PC-9 (cell line): ENCODE measurements at regions not wholly inside any gene's neighbourhood (a gene's known extent, or its start where the extent isn't known, plus 50 kb on each side); places are given as distances from the start of the nearest gene placed in this dataset.

Source experiments
- BruUV-seq: library from RNA; stranded (reverse); fragments of 400-500 nt; replicated peaks from 2 replicates; lab custom pipeline; 2021; lab: Mats Ljungman, UMichigan
- CTCF ChIA-PET: fragments of 300-600 bp; sonication (Branson Sonifier 250); formaldehyde crosslinking; loops from one replicate; lab custom pipeline; 2022; ENCODE audit warnings: antibody characterized with exemption; lab: Charles Lee
- POLR2A ChIA-PET: fragments of 300-600 bp; sonication (Branson Sonifier 250); formaldehyde crosslinking; loops from one replicate; lab custom pipeline; 2022; ENCODE audit warnings: antibody characterized with exemption; ENCODE audit not compliant: unreplicated experiment; lab: Charles Lee
- DNase-seq, 2 experiments: peaks; one replicate each; pipeline versions ENCODE4 v3.0.0 to v3.0.0-alpha.2; 2015 to 2022; ENCODE audit warnings: mixed read lengths in 1 of 2
- H2AFZ ChIP-seq: fragments of 200-600 bp; sonication (generic); 2 replicates; pipeline ENCODE4 v1.8.1; 2017; ENCODE audit warnings: antibody characterized with exemption
- H3F3A ChIP-seq: fragments of 200-600 bp; sonication (generic); 2 replicates; pipeline ENCODE4 v1.8.1; 2017; ENCODE audit warnings: antibody characterized with exemption, mild to moderate bottlenecking, low read depth; ENCODE audit not compliant: insufficient read depth
- H3K27ac ChIP-seq: fragments of 200-600 bp; sonication (generic); 2 replicates; pipeline ENCODE4 v1.6.1; 2016; ENCODE audit warnings: mixed run types
- H3K27me3 ChIP-seq: fragments of 200-600 bp; sonication (generic); 2 replicates; pipeline ENCODE4 v1.6.1; 2016; ENCODE audit warnings: low read depth, mixed run types; ENCODE audit not compliant: insufficient read depth
- H3K36me3 ChIP-seq: fragments of 200-600 bp; sonication (generic); 2 replicates; pipeline ENCODE4 v1.6.1; 2016; ENCODE audit warnings: low read depth, mixed run types
- H3K4me1 ChIP-seq: fragments of 200-600 bp; sonication (generic); replicated peaks from 2 replicates; pipeline ENCODE4 v1.6.1; 2016; ENCODE audit warnings: mixed run types; ENCODE audit not compliant: insufficient read depth
- H3K4me2 ChIP-seq: fragments of 200-600 bp; sonication (generic); 2 replicates; pipeline ENCODE4 v1.6.1; 2017; ENCODE audit warnings: mixed run types
- H3K4me3 ChIP-seq: fragments of 200-600 bp; sonication (generic); 2 replicates; pipeline ENCODE4 v1.6.1; 2016; ENCODE audit warnings: mixed run types
- H3K79me2 ChIP-seq: fragments of 200-600 bp; sonication (generic); 2 replicates; pipeline ENCODE4 v1.6.1; 2017; ENCODE audit warnings: low read depth, mixed run types
- H3K9me2 ChIP-seq: fragments of 200-600 bp; sonication (generic); 2 replicates; pipeline ENCODE4 v1.8.1; 2017; ENCODE audit warnings: mild to moderate bottlenecking; ENCODE audit not compliant: insufficient read depth
- H3K9me3 ChIP-seq: fragments of 200-600 bp; sonication (generic); 2 replicates; pipeline ENCODE4 v1.8.1; 2016; ENCODE audit warnings: low read depth; ENCODE audit not compliant: insufficient read depth
- H4K20me1 ChIP-seq: fragments of 200-600 bp; sonication (generic); 2 replicates; pipeline ENCODE4 v1.8.1; 2017; ENCODE audit not compliant: insufficient read depth
- CTCF ChIP-seq: fragments of 200-600 bp; sonication (generic); conservative IDR thresholded peaks from 2 replicates; pipeline ENCODE4 v1.6.1; 2017; ENCODE audit warnings: mixed run types, antibody characterized with exemption, mild to moderate bottlenecking, moderate library complexity
- EZH2 ChIP-seq: fragments of 200-600 bp; sonication (generic); IDR thresholded peaks from 2 replicates; pipeline ENCODE4 v1.8.0; 2017; ENCODE audit warnings: antibody characterized with exemption, low read depth
- intact Hi-C: fragments of 100-400 bp; cut with micrococcal nuclease; formaldehyde crosslinking; loops from one replicate; pipeline ENCODE4 v1.10.0; 2022; ENCODE audit not compliant: unreplicated experiment

GRCh38 chr12:105846331-105846730 is 292.4 kb downstream of the NUAK1 start:
- Histone ChIP-seq H3K27me3 (no peaks in the 10 kb centered on the region), H3K9me3 (no peaks in the 10 kb centered on the region), H3K27ac (no peak overlapping the region), H3K36me3 (no peaks in the 10 kb centered on the region), H3K4me1 (no peaks in the 10 kb centered on the region), H3K4me3 (no peak overlapping the region), H2AFZ (no peak overlapping the region), H3F3A (no peaks in the 10 kb centered on the region), H4K20me1 (no peaks in the 10 kb centered on the region), H3K4me2 (no peak overlapping the region), H3K79me2 (no peaks in the 10 kb centered on the region), H3K9me2 (no peaks in the 10 kb centered on the region; the same call in 1 of the 2 replicates)
- no TSS peak for BruUV-seq
- DNase-seq = no peak
- intact Hi-C loops = no loop called here
- ChIA-PET POLR2A (no interaction called here), CTCF (no interaction called here)
- TF ChIP-seq EZH2 (no peak), CTCF (no peak)

GRCh38 chr12:105847068-105847467 is 291.7 kb downstream of the NUAK1 start:
- no peak overlapping the region for H3K4me3 ChIP-seq
- no peaks in the 10 kb centered on the region for H3K36me3 ChIP-seq
- no peak for DNase-seq
- BruUV-seq = no TSS peak
- no peaks in the 10 kb centered on the region for H3K27me3 ChIP-seq
- TF ChIP-seq EZH2 (no peak), CTCF (no peak)
- no peaks in the 10 kb centered on the region for H3K79me2 ChIP-seq
- intact Hi-C loops = no loop called here
- H3K9me3 ChIP-seq = no peaks in the 10 kb centered on the region
- no peaks in the 10 kb centered on the region for H4K20me1 ChIP-seq
- ChIA-PET CTCF (no interaction called here), POLR2A (no interaction called here)
- no peaks in the 10 kb centered on the region for H3K4me1 ChIP-seq
- no peak overlapping the region for H3K27ac ChIP-seq
- H2AFZ ChIP-seq = no peak overlapping the region
- H3K9me2 ChIP-seq = no peaks in the 10 kb centered on the region
- H3F3A ChIP-seq = no peaks in the 10 kb centered on the region
- H3K4me2 ChIP-seq = no peak overlapping the region

GRCh38 chr12:105848286-105848685 is 290.5 kb downstream of the NUAK1 start:
- no peak for DNase-seq
- intact Hi-C loops = no loop called here
- Histone ChIP-seq H3K79me2 (no peaks in the 10 kb centered on the region), H4K20me1 (no peaks in the 10 kb centered on the region), H2AFZ (no peak overlapping the region), H3K4me1 (no peaks in the 10 kb centered on the region), H3F3A (no peaks in the 10 kb centered on the region), H3K27ac (no peak overlapping the region), H3K4me2 (no peak overlapping the region), H3K9me2 (no peaks in the 10 kb centered on the region), H3K9me3 (no peaks in the 10 kb centered on the region), H3K36me3 (no peaks in the 10 kb centered on the region), H3K4me3 (no peak overlapping the region), H3K27me3 (no peaks in the 10 kb centered on the region)
- no peak for TF ChIP-seq CTCF
- no peak for TF ChIP-seq EZH2
- no TSS peak for BruUV-seq
- ChIA-PET CTCF (no interaction called here), POLR2A (no interaction called here)
